Breast epithelium (tissue), 4 donors: ENCODE measurements at regions not wholly inside any gene's neighbourhood (a gene's known extent, or its start where the extent isn't known, plus 50 kb on each side); places are given as distances from the start of the nearest gene placed in this dataset.

ENCODE experiments used
- DNase-seq, 2 donors: peaks; one replicate each; pipeline ENCODE4 v3.0.0-alpha.2; 2019; ENCODE audit warnings: low spot score in 2 of 2
- H3K27ac ChIP-seq, 2 donors: fragments of 200-600 bp; sonication (generic) in 1 of 2; one replicate each; pipeline ENCODE4 v1.5.1; 2016 to 2019; ENCODE audit warnings: mild to moderate bottlenecking in 1 of 2
- H3K27me3 ChIP-seq, 2 donors: fragments of 200-600 bp; sonication (generic) in 1 of 2; one replicate each; pipeline versions ENCODE4 v1.5.1 to v1.6.0; 2017 to 2019; ENCODE audit warnings: control low read depth in 1 of 2, mild to moderate bottlenecking in 1 of 2
- H3K36me3 ChIP-seq: fragments of 200-600 bp; one replicate; pipeline ENCODE4 v1.5.1; 2019
- H3K4me1 ChIP-seq, 2 donors: fragments of 200-600 bp; sonication (generic); one replicate each; pipeline ENCODE4 v1.5.1; 2016 to 2019; ENCODE audit warnings: control low read depth in 1 of 2
- H3K4me3 ChIP-seq, 3 donors: fragments of 200-600 bp; sonication (generic); 1 replicate in 2 of 3; 2 replicates in 1 of 3; pipeline ENCODE4 v1.5.1; 2016 to 2019; ENCODE audit warnings: mild to moderate bottlenecking in 3 of 3, moderate library complexity in 2 of 3
- H3K9me3 ChIP-seq, 2 donors: fragments of 200-600 bp; sonication (generic) in 1 of 2; one replicate each; pipeline ENCODE4 v1.5.1; 2016 to 2019; ENCODE audit warnings: control low read depth in 1 of 2
- POLR2A ChIP-seq: fragments of 450-650 bp; IDR thresholded peaks from one replicate; pipeline ENCODE4 v1.6.1; 2016; ENCODE audit warnings: antibody characterized with exemption, mild to moderate bottlenecking, moderate library complexity
- POLR2AphosphoS5 ChIP-seq, 3 donors: sonication (generic); formaldehyde crosslinking; IDR thresholded peaks; one replicate each; pipeline ENCODE4 v1.6.1; 2017; ENCODE audit warnings: antibody characterized with exemption in 3 of 3
- intact Hi-C: fragments of 100-400 bp; cut with DNase I; formaldehyde crosslinking; loops from one replicate; pipeline ENCODE4 v1.15.1; 2023; ENCODE audit warnings: low total_unique reads
- TF ChIP-seq, protein P1 (sequence below), 3 donors: fragments of 450-650 bp; IDR thresholded peaks; one replicate each; pipeline ENCODE4 v1.5.1; 2016 to 2017; ENCODE audit warnings: antibody characterized with exemption in 3 of 3, mild to moderate bottlenecking in 3 of 3, moderate library complexity in 3 of 3

DNA sequence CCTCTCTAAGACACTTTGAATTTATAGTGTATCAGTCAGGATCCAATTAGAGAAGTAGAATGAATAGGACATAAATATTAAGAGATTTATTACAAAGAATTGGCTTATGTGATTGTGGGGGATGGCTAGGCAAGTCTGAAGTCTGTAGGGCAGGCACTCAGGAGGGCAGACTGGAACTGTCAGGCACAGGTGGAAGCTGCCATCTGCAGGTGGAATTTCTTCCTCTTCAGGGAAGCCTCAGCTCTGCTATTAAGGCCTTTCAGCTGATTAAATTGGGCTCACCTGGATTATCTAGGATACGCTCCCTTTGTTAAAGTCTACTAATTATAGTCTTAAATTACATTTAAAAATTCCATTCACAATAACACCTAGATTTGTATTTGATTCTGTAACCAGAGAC lies 92.0 kb upstream of the HAO2 start:
- TF ChIP-seq POLR2AphosphoS5 (IDR thresholded peaks at IDR 0.05) (no peak), POLR2A (no peak)
- TF ChIP-seq, protein P1, sequence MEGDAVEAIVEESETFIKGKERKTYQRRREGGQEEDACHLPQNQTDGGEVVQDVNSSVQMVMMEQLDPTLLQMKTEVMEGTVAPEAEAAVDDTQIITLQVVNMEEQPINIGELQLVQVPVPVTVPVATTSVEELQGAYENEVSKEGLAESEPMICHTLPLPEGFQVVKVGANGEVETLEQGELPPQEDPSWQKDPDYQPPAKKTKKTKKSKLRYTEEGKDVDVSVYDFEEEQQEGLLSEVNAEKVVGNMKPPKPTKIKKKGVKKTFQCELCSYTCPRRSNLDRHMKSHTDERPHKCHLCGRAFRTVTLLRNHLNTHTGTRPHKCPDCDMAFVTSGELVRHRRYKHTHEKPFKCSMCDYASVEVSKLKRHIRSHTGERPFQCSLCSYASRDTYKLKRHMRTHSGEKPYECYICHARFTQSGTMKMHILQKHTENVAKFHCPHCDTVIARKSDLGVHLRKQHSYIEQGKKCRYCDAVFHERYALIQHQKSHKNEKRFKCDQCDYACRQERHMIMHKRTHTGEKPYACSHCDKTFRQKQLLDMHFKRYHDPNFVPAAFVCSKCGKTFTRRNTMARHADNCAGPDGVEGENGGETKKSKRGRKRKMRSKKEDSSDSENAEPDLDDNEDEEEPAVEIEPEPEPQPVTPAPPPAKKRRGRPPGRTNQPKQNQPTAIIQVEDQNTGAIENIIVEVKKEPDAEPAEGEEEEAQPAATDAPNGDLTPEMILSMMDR (IDR thresholded peaks at IDR 0.05): no peak

DNA sequence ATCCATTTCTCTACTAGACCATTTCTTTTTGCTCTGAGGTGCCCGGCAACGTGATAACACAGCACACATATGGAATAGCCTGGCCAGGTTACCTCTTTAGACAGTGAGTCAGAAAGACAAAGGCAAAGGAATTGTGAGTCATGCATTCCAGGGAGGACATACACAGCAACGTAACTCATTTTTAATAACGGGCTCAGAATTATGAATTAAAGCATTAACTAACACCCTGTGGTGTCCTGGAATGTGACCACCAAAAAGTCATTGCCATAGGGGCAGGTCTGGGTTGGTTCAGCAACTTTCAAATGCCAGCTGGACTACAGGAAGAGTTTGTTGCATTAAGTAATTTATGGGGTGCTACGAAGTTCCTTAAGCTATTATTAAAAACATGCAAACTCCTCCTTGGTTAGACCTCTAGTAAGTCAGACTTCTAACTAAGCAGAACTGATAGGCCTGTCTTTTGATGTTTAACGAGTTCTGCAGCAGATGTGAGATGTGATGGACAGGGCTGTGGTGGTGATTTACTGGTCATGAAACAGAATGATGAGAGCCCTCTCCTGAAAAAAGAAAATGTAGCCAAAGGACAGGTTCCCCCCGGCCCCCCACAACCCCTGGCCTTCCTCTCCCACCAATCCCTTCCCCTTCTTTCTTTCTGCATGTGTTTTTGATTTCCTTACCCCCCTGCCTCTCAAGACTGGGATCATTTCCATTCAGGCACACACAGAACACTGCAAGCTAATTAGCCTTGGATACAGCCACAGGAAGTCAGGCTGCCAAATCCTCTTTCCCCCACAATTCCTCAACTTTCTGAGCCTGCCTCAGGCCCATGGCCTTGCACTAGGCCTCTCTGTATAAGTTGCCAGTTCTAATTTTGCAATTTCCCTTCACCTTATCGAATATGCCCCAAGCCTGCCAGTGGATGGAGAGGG lies 88.9 kb upstream of the HAO2 start:
- TF ChIP-seq POLR2A (no peak), POLR2AphosphoS5 (IDR thresholded peaks at IDR 0.05) (no peak)
- TF ChIP-seq, protein P1 (IDR thresholded peaks at IDR 0.05): no peak
- DNase-seq: peak in 1 of 2 donors; percentile 33
- no peak overlapping the region for H3K4me3 ChIP-seq
- intact Hi-C loops: no loop called here
- no peaks in the 10 kb centered on the region for H3K27me3 ChIP-seq
- H3K36me3 ChIP-seq: no peaks in the 10 kb centered on the region
- H3K4me1 ChIP-seq: no peaks in the 10 kb centered on the region
- H3K27ac ChIP-seq: peak overlapping the region; percentile 15 to 71
- no peaks in the 10 kb centered on the region for H3K9me3 ChIP-seq

More for the DNA sequence above, 92.0 kb upstream of the HAO2 start:
- Histone ChIP-seq H3K9me3 (no peaks in the 10 kb centered on the region), H3K27ac (no peak overlapping the region), H3K27me3 (no peaks in the 10 kb centered on the region), H3K36me3 (no peaks in the 10 kb centered on the region), H3K4me1 (no peaks in the 10 kb centered on the region), H3K4me3 (no peak overlapping the region)
- no peak for DNase-seq
- intact Hi-C loops: no loop called here

DNA sequence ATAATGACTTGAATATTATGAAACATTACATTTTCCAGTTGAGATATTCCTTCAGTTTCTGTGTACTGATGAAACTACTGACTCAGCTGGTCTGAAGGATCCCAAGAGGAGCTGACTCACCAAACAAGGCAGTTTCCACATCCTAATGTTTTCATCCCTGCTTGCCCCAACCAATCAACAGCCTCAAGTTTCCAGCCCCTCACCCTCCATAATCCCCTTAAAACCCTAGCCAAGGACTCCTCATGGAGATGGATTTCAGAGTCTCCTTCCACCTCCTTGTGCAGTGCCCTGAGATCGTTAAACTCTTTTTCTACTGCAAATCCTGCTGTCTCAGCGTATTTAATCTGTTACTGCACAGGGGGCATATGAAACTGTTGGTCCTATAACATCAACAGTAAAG lies 83.1 kb upstream of the HAO2 start:
- no peaks in the 10 kb centered on the region for H3K36me3 ChIP-seq
- TF ChIP-seq POLR2AphosphoS5 (IDR thresholded peaks at IDR 0.05) (no peak), POLR2A (no peak)
- TF ChIP-seq, protein P1 (IDR thresholded peaks at IDR 0.05): no peak
- H3K4me1 ChIP-seq: no peaks in the 10 kb centered on the region
- no peak for DNase-seq
- H3K4me3 ChIP-seq: no peak overlapping the region
- H3K27ac ChIP-seq: no peak overlapping the region
- no peaks in the 10 kb centered on the region for H3K9me3 ChIP-seq
- H3K27me3 ChIP-seq: no peaks in the 10 kb centered on the region
- intact Hi-C loops: no loop called here

DNA sequence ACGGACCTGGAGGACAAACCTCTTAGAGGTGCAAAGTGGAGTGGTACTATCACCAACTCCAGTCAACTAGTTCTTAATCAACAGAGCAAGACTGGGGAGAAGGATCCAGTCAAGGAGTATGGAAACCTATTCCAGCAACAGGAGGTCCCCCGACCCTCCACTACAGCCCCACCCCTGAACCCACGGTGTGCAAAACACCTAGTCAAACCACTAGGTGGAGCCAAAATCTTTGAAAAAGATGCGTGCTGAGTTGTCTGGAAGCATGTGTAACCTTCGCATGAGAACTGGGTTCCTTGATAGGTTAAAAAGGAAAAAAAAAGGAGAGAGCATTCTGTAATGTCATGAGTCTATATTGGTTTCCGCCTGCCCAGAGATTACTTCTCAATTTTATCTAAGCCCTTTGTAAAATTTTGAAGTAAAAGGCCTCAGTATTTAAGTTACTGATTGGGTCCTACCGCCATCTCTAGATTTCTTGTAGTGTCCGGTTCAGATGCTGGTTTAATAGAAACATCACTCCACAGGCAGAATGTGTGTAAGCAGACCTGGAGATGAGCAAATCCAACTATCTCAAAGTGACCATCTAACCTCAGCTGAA lies 81.9 kb upstream of the HAO2 start:
- Histone ChIP-seq H3K27me3 (no peaks in the 10 kb centered on the region), H3K27ac (no peak overlapping the region), H3K9me3 (no peaks in the 10 kb centered on the region), H3K4me3 (no peak overlapping the region), H3K36me3 (no peaks in the 10 kb centered on the region), H3K4me1 (no peaks in the 10 kb centered on the region)
- DNase-seq: no peak
- no peak for TF ChIP-seq POLR2A
- TF ChIP-seq, protein P1 (IDR thresholded peaks at IDR 0.05): peak in 1 of 3 donors; percentile 29
- intact Hi-C loops: no loop called here

DNA sequence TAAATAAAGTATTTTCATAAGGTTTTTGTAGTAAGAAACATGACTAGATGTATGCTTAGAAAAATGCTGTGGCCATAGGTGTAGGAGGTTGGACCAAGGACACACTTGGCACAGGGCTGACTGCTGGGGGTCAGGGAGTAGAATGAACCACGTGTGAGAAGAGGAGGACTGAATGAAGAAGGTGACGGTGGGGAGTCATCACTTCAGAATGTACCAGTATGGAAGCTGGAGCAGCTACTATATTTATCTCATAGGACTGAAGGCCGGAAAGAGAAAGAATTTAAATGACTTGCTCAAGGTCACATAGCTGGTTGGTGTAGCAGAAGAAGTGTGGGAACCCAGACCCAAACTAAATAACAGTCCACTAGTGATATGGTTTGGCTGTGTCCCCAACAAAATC lies 79.8 kb upstream of the HAO2 start:
- no peaks in the 10 kb centered on the region for H3K9me3 ChIP-seq
- no peaks in the 10 kb centered on the region for H3K27me3 ChIP-seq
- no peak overlapping the region for H3K27ac ChIP-seq
- no peaks in the 10 kb centered on the region for H3K4me1 ChIP-seq
- no peaks in the 10 kb centered on the region for H3K36me3 ChIP-seq
- DNase-seq: no peak
- TF ChIP-seq POLR2A: no peak
- TF ChIP-seq, protein P1 (IDR thresholded peaks at IDR 0.05): no peak
- TF ChIP-seq POLR2AphosphoS5 (IDR thresholded peaks at IDR 0.05): no peak
- intact Hi-C loops: no loop called here
- no peak overlapping the region for H3K4me3 ChIP-seq
